ENCODE measurements at regions not wholly inside any gene's neighbourhood (a gene's known extent, or its start where the extent isn't known, plus 50 kb on each side); places are given as distances from the start of the nearest gene placed in this dataset.

DNA sequence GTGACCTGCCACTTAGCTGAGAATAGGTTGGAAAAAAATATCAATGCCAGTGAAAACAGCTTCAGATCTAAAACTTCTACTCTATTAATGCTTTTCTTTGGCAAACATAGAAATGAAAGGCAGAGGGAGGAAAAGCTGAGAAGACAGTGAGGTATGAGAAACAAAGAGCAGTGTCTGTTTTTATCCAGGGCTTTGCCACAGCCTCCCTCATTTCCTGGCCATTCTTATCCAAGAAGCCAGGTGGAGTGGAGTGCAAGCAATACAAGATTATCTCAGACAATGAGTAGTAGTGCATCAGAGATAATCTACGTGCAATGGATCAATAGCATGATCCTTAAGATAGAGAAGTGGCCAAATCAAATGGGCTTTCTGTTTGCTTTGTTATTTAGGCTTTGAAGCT, 808.7 kb upstream of the PIK3C3 start (continued):
- TF ChIP-seq, protein P1, sequence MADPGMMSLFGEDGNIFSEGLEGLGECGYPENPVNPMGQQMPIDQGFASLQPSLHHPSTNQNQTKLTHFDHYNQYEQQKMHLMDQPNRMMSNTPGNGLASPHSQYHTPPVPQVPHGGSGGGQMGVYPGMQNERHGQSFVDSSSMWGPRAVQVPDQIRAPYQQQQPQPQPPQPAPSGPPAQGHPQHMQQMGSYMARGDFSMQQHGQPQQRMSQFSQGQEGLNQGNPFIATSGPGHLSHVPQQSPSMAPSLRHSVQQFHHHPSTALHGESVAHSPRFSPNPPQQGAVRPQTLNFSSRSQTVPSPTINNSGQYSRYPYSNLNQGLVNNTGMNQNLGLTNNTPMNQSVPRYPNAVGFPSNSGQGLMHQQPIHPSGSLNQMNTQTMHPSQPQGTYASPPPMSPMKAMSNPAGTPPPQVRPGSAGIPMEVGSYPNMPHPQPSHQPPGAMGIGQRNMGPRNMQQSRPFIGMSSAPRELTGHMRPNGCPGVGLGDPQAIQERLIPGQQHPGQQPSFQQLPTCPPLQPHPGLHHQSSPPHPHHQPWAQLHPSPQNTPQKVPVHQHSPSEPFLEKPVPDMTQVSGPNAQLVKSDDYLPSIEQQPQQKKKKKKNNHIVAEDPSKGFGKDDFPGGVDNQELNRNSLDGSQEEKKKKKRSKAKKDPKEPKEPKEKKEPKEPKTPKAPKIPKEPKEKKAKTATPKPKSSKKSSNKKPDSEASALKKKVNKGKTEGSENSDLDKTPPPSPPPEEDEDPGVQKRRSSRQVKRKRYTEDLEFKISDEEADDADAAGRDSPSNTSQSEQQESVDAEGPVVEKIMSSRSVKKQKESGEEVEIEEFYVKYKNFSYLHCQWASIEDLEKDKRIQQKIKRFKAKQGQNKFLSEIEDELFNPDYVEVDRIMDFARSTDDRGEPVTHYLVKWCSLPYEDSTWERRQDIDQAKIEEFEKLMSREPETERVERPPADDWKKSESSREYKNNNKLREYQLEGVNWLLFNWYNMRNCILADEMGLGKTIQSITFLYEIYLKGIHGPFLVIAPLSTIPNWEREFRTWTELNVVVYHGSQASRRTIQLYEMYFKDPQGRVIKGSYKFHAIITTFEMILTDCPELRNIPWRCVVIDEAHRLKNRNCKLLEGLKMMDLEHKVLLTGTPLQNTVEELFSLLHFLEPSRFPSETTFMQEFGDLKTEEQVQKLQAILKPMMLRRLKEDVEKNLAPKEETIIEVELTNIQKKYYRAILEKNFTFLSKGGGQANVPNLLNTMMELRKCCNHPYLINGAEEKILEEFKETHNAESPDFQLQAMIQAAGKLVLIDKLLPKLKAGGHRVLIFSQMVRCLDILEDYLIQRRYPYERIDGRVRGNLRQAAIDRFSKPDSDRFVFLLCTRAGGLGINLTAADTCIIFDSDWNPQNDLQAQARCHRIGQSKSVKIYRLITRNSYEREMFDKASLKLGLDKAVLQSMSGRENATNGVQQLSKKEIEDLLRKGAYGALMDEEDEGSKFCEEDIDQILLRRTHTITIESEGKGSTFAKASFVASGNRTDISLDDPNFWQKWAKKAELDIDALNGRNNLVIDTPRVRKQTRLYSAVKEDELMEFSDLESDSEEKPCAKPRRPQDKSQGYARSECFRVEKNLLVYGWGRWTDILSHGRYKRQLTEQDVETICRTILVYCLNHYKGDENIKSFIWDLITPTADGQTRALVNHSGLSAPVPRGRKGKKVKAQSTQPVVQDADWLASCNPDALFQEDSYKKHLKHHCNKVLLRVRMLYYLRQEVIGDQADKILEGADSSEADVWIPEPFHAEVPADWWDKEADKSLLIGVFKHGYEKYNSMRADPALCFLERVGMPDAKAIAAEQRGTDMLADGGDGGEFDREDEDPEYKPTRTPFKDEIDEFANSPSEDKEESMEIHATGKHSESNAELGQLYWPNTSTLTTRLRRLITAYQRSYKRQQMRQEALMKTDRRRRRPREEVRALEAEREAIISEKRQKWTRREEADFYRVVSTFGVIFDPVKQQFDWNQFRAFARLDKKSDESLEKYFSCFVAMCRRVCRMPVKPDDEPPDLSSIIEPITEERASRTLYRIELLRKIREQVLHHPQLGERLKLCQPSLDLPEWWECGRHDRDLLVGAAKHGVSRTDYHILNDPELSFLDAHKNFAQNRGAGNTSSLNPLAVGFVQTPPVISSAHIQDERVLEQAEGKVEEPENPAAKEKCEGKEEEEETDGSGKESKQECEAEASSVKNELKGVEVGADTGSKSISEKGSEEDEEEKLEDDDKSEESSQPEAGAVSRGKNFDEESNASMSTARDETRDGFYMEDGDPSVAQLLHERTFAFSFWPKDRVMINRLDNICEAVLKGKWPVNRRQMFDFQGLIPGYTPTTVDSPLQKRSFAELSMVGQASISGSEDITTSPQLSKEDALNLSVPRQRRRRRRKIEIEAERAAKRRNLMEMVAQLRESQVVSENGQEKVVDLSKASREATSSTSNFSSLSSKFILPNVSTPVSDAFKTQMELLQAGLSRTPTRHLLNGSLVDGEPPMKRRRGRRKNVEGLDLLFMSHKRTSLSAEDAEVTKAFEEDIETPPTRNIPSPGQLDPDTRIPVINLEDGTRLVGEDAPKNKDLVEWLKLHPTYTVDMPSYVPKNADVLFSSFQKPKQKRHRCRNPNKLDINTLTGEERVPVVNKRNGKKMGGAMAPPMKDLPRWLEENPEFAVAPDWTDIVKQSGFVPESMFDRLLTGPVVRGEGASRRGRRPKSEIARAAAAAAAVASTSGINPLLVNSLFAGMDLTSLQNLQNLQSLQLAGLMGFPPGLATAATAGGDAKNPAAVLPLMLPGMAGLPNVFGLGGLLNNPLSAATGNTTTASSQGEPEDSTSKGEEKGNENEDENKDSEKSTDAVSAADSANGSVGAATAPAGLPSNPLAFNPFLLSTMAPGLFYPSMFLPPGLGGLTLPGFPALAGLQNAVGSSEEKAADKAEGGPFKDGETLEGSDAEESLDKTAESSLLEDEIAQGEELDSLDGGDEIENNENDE (IDR thresholded peaks at IDR 0.05; ENCODE audit: insufficient replicate concordance, low read length), result no peak
- no peak for TF ChIP-seq PHF8 (conservative IDR thresholded peaks at IDR 0.05; ENCODE audit: low read depth, low read length)
- no peak for TF ChIP-seq EZH2 (IDR thresholded peaks at IDR 0.05; ENCODE audit: low read depth, low read length, severe bottlenecking)
- no peak for TF ChIP-seq TCF12 (IDR thresholded peaks at IDR 0.05; ENCODE audit: low read depth, low read length)

All from H1 (cell line).